SH-SY5Y (cell line): ENCODE measurements at regions not wholly inside any gene's neighbourhood (a gene's known extent, or its start where the extent isn't known, plus 50 kb on each side); places are given as distances from the start of the nearest gene placed in this dataset.

ENCODE experiments used
- GATA2 ChIP-seq: IDR thresholded peaks from 2 replicates; pipeline ENCODE4 v1.6.1; 2011; ENCODE audit warnings: mild to moderate bottlenecking, low read depth, low read length
- GATA3 ChIP-seq: IDR thresholded peaks from 2 replicates; pipeline ENCODE4 v1.6.1; 2011; ENCODE audit warnings: low read depth, mild to moderate bottlenecking, low read length, moderate library complexity

GRCh38 chr11:121931748-121932352 lies 184.2 kb downstream of the BLID start:
- TF ChIP-seq GATA2: no peak
- TF ChIP-seq GATA3: no peak
